ENCODE measurements at regions not wholly inside any gene's neighbourhood (a gene's known extent, or its start where the extent isn't known, plus 50 kb on each side); places are given as distances from the start of the nearest gene placed in this dataset.

- TF ChIP-seq CTCF (IDR thresholded peaks at IDR 0.05; ENCODE audit: insufficient read depth, low read length) (no peak), SPI1 (IDR thresholded peaks at IDR 0.05; ENCODE audit: borderline replicate concordance, low read depth) (no peak)
These were observed 434.8 kb upstream of the TMEM132C start for GRCh38 chr12:127832172-127832571.

Data from HL-60 (cell line).